ENCODE measurements at regions not wholly inside any gene's neighbourhood (a gene's known extent, or its start where the extent isn't known, plus 50 kb on each side); places are given as distances from the start of the nearest gene placed in this dataset.

- DNase-seq (ENCODE audit: low read depth in 1 of 2, low spot score in 1 of 2) = no peak
These were observed 65.6 kb downstream of the MYCN start for GRCh38 chr2:16005816-16006536.

GRCh38 chr2:16005389-16005788, 65.0 kb downstream of the MYCN start:
- DNase-seq (ENCODE audit: low read depth in 1 of 2, low spot score in 1 of 2) = no peak

GRCh38 chr2:16003809-16004208, 63.5 kb downstream of the MYCN start:
- DNase-seq (ENCODE audit: low read depth in 1 of 2, low spot score in 1 of 2) = no peak

- DNase-seq (ENCODE audit: low read depth in 1 of 2, low spot score in 1 of 2) = no peak
These were observed 62.8 kb downstream of the MYCN start for GRCh38 chr2:16003152-16003551.

- no peak for DNase-seq (ENCODE audit: low read depth in 1 of 2, low spot score in 1 of 2)
These were observed 62.2 kb downstream of the MYCN start for GRCh38 chr2:16002575-16002974.

GRCh38 chr2:16002144-16002543, 61.8 kb downstream of the MYCN start:
- DNase-seq (ENCODE audit: low read depth in 1 of 2, low spot score in 1 of 2) = no peak

- no peak for DNase-seq (ENCODE audit: low read depth in 1 of 2, low spot score in 1 of 2)
These were observed 60.3 kb downstream of the MYCN start for GRCh38 chr2:16000642-16001041.

GRCh38 chr2:15999596-16000469, 59.5 kb downstream of the MYCN start:
- DNase-seq (ENCODE audit: low read depth in 1 of 2, low spot score in 1 of 2) = no peak

- DNase-seq (ENCODE audit: low read depth in 1 of 2, low spot score in 1 of 2) = no peak
These were observed 57.5 kb downstream of the MYCN start for GRCh38 chr2:15997728-15998280.

- no peak for DNase-seq (ENCODE audit: low read depth in 1 of 2, low spot score in 1 of 2)
These were observed 56.4 kb downstream of the MYCN start for GRCh38 chr2:15996536-15997423.
